C4-2B (cell line): ENCODE measurements at regions not wholly inside any gene's neighbourhood (a gene's known extent, or its start where the extent isn't known, plus 50 kb on each side); places are given as distances from the start of the nearest gene placed in this dataset.

Experiments used
- CTCF ChIP-seq: fragments of 450-650 bp; conservative IDR thresholded peaks from 2 replicates; pipeline ENCODE4 v1.5.1; 2017; ENCODE audit warnings: mild to moderate bottlenecking
- ZFX ChIP-seq: fragments of 450-650 bp; IDR thresholded peaks from 2 replicates; pipeline ENCODE4 v1.6.1; 2017

- TF ChIP-seq CTCF (no peak), ZFX (no peak)
These were observed 168.6 kb upstream of the GGTLC1 start for GRCh38 chr20:24157213-24157612.
